HG02623 (cell line): ENCODE measurements at regions not wholly inside any gene's neighbourhood (a gene's known extent, or its start where the extent isn't known, plus 50 kb on each side); places are given as distances from the start of the nearest gene placed in this dataset.

Experiments
- ATAC-seq: cut with Tn5 transposase; IDR thresholded peaks from one replicate; pipeline ENCODE4 v1.9.1; 2021; ENCODE audit warnings: moderate library complexity; ENCODE audit not compliant: unreplicated experiment

DNA sequence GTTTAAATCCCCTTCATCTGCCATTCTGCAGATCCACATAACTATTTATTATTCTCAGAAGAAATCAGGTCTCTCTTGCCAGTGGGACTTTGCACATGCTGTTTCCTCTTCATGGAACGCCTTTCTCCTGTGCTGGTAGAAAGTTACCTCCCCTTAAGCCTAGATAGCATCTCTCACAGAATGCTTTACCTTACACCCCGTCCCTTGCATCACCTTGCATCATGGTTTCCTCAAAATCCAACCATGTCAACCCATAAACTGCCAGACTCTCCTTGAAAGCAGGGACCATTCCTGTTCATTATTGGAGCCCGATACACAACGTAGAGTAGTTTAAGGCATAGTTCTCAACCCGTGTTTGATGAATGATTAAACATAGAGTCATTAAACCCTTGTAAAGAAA, 396.2 kb upstream of the F9 start:
- no peak for ATAC-seq

- no peak for ATAC-seq
These were observed 404.0 kb upstream of the F9 start for GRCh38 chrX:139126493-139126892.

- no peak for ATAC-seq
These were observed 404.6 kb upstream of the F9 start for GRCh38 chrX:139125916-139126315.

GRCh38 chrX:139121616-139122286, 408.8 kb upstream of the F9 start:
- no peak for ATAC-seq

DNA sequence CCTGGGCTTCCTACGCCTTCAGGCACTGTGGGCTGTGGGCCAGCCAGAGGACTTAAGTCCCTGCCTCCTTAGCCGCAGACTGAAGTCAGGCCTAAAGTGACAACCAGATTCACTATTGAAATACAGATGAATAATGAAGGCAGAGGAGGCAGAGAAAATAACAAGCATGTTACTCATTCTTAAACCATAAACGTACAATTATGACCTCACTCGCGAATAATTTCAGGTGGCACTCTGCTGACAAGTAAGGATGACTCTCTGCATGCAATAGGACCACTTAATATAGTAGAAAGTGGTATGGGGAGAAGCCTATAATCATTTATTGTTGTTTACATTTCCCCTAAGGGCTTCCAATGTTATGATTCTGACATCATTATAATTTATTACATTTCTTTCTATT, 409.2 kb upstream of the FGF13 start:
- no peak for ATAC-seq

GRCh38 chrX:139113708-139114107, 402.2 kb upstream of the FGF13 start:
- ATAC-seq, result no peak

GRCh38 chrX:139112432-139112831, 400.9 kb upstream of the FGF13 start:
- ATAC-seq, result no peak

DNA sequence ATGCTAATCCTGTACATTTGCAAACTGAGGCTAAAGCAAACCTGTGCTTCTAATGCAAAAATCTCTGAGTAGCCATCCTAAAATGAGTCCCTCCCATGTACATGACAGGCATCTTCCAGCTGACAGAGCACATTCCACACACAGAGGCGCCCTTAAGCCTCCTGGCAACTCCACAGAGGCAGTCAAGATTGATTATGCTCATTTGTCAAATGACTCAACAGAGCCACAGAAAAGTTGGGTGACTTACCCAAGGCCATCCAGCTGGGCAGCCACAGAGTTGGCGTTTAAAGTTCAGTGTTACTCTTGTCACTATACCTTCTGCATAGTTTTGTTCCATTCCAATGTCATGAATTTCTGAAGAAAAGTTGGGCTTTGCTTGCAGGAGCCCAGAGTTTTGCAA, 394.6 kb upstream of the FGF13 start:
- ATAC-seq, result no peak

- ATAC-seq, result no peak
These were observed 383.4 kb upstream of the FGF13 start for GRCh38 chrX:139094671-139095592.

DNA sequence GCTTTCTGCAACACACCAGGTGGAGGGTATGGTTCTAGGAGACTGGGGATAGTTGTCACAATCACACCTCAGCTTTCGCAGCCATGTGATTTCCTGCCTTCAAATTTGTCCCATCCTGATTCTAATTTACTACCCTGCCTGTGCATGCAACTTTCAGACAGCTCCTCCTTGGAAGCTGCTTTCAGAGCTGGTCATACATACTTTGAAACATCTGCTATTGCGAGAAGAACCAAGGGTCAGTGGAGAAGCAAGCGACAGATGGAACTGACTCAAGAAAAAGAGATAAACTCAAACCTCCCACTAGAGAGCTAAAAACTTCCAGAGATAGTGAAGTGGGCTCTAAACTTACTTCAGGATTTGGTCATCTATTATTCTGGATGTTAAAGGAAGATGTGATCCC, 381.7 kb upstream of the FGF13 start:
- no peak for ATAC-seq

- ATAC-seq, result no peak
These were observed 380.4 kb upstream of the FGF13 start for GRCh38 chrX:139091878-139092277.

DNA sequence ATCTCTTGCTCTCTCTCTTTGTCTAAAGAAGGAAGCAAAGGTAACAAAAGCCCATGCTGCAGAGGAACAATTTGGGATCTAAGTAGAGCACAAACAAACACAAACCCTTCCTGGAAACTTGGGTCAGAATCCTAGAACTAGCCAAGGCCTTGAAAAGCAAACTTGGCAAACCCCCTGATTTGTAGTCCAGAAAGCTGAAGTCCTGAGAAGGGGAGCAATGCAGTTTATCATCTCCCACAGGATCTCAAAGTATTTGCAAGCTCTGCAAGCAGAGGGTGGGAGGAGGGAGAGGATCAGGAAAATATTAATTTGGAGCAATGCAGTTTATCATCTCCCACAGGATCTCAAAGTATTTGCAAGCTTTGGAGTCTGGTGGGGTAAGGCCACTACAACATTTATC, 379.5 kb upstream of the FGF13 start:
- no peak for ATAC-seq

GRCh38 chrX:139086246-139086645, 374.7 kb upstream of the FGF13 start:
- ATAC-seq, result no peak

GRCh38 chrX:139085404-139085803, 373.9 kb upstream of the FGF13 start:
- no peak for ATAC-seq

- no peak for ATAC-seq
These were observed 371.7 kb upstream of the FGF13 start for GRCh38 chrX:139083191-139083590.

DNA sequence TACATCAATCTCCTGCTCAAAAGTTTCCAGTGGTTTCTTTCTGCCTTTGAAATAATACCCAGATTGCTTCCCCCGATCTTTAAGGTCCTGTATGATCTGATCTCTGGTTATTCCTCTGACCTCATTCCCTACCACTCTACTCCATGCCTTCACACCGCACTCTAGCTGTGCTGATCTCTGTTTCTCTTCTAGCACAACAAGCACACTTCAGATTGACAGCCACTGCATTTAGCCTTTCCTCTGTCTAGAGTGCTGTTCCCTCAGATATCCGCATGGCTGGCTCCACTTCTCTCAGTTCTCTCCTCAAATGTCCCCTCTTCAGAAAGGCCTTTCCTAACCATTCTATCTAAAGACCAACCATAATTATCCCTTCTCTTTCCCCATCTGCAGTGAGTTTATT, 370.4 kb upstream of the FGF13 start:
- no peak for ATAC-seq

DNA sequence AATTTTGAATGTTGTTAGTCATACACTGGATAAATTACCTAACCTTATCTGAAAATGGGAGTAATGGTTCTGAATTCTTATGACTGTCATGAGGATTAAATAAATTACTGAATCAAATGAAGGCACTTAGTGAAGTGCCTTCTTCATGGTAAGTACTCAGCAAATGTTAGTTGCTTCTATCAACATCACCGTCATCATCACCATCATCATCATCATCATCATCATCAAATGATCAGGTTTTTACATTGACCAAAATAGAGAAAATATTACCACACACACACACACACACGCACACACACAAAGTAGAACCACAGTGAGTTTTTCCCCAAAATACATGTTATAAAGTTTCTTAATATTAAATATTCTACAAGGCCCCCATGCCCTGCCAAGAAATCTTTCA, 368.3 kb upstream of the FGF13 start:
- no peak for ATAC-seq

GRCh38 chrX:139078761-139079280, 367.3 kb upstream of the FGF13 start:
- no peak for ATAC-seq

- no peak for ATAC-seq
These were observed 366.8 kb upstream of the FGF13 start for GRCh38 chrX:139078342-139078741.

DNA sequence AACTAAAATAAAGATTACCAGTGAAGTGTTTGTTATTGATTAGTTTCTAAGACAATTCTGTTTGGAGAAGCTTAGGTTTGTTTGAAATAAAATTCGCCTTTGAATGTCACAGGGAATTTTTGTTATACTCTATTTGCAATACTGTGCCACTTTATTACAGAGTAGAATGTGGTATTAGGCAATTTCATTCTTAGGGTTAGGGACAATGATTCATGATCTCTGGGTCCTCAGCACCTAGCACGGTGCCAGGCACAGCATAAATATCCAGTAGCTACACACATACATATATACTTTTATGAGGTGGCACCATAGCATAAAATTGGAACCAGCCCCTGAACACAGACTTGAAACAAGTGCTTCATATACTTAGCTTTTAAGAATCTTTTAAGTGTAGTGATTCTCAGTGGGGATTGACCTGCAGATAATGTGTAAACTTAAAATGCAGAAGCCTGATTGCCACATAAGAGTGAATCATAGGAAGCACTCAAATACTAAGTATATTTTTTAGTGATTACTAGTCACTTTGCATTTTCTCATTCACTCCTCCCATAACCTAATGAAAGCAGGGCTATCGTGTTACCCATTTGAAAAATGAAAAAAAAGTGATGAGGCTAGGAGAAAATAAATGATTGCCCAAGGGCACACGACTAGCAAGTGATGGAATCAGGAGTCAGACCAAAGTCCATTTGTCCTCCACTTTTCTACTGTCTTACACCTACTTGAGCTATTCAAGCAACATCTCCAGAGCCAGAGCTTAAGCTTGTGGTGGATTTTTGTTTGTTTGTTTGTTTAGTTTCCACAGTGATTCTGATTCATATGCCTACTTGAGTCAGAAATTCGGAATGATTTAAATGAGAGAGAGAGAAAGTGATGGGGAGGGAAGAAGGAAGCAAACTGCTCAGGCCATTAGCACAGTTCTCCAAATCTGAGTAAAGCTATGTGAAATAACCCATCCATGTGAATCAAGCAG, 366.0 kb upstream of the FGF13 start:
- ATAC-seq, result no peak

DNA sequence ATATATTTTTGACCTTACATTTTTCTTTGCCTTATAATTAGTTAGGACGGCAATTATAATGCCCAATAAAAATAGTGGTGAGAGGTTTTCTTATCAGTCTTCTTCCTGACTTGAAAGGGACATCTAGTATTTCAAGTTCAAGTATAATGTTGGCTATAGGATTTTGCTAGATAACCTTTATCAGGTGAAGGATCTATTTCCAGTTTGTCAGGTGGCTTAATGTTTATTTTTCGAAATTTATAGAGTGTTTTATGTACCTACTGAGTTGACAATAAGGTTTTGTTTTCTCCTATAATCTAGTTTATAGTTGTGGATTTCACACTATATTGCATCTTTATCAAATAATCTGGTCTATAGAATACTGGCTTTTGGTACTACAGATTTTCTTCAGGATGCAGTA, 351.8 kb upstream of the FGF13 start:
- ATAC-seq, result no peak
